Muscle of back (tissue), 3 donors: ENCODE measurements at regions not wholly inside any gene's neighbourhood (a gene's known extent, or its start where the extent isn't known, plus 50 kb on each side); places are given as distances from the start of the nearest gene placed in this dataset.

Experiments used
- DNase-seq, 3 donors: peaks; one replicate each; pipeline versions ENCODE4 v3.0.0 to v3.0.0-alpha.2; 2013

GRCh38 chr15:98025237-98025636 lies 64.7 kb downstream of the ARRDC4 start:
- peak in 1 of 3 donors; percentile 4 for DNase-seq

- DNase-seq, result no peak
These were observed 74.2 kb downstream of the ARRDC4 start for GRCh38 chr15:98034731-98035130.

GRCh38 chr15:98035134-98035533 lies 74.6 kb downstream of the ARRDC4 start:
- no peak for DNase-seq

GRCh38 chr15:98035577-98036010 lies 75.1 kb downstream of the ARRDC4 start:
- no peak for DNase-seq

- DNase-seq, result peak in 1 of 3 donors; percentile 3
These were observed 79.1 kb downstream of the ARRDC4 start for GRCh38 chr15:98039596-98039995.

GRCh38 chr15:98040146-98040545 lies 79.6 kb downstream of the ARRDC4 start:
- DNase-seq, result no peak

- no peak for DNase-seq
These were observed 82.9 kb downstream of the ARRDC4 start for GRCh38 chr15:98043160-98044014.

GRCh38 chr15:98051734-98052133 lies 91.2 kb downstream of the ARRDC4 start:
- DNase-seq, result no peak

- DNase-seq, result no peak
These were observed 97.0 kb downstream of the ARRDC4 start for GRCh38 chr15:98057453-98057852.

- no peak for DNase-seq
These were observed 102.4 kb downstream of the ARRDC4 start for GRCh38 chr15:98062869-98063268.

- no peak for DNase-seq
These were observed 102.8 kb downstream of the ARRDC4 start for GRCh38 chr15:98063315-98063714.

GRCh38 chr15:98063871-98064270 lies 103.4 kb downstream of the ARRDC4 start:
- DNase-seq, result no peak

GRCh38 chr15:98067339-98067738 lies 106.8 kb downstream of the ARRDC4 start:
- no peak for DNase-seq

- DNase-seq, result no peak
These were observed 108.8 kb downstream of the ARRDC4 start for GRCh38 chr15:98069256-98069655.

- DNase-seq, result no peak
These were observed 109.6 kb downstream of the ARRDC4 start for GRCh38 chr15:98070137-98070536.

GRCh38 chr15:98071786-98072185 lies 111.3 kb downstream of the ARRDC4 start:
- no peak for DNase-seq

- no peak for DNase-seq
These were observed 114.9 kb downstream of the ARRDC4 start for GRCh38 chr15:98075441-98075840.

- peak; percentile 19 to 38 (median 35) for DNase-seq
These were observed 115.7 kb downstream of the ARRDC4 start for GRCh38 chr15:98076021-98076816.

- peak in 2 of 3 donors; percentile 10 to 27 for DNase-seq
These were observed 116.7 kb downstream of the ARRDC4 start for GRCh38 chr15:98077186-98077585.

- no peak for DNase-seq
These were observed 120.3 kb downstream of the ARRDC4 start for GRCh38 chr15:98080791-98081190.

GRCh38 chr15:98083203-98083910 lies 122.9 kb downstream of the ARRDC4 start:
- no peak for DNase-seq

GRCh38 chr15:98085003-98085639 lies 124.6 kb downstream of the ARRDC4 start:
- DNase-seq, result peak; percentile 51 to 70 (median 58)
